Mesendoderm (in vitro differentiated cells): ENCODE measurements at regions not wholly inside any gene's neighbourhood (a gene's known extent, or its start where the extent isn't known, plus 50 kb on each side); places are given as distances from the start of the nearest gene placed in this dataset.

ENCODE experiments used
- DNase-seq: peaks from one replicate; pipeline ENCODE4 v3.0.0; 2013
- H2AK5ac ChIP-seq: 2 replicates; pipeline ENCODE4 v1.6.1; 2013; ENCODE audit warnings: low read length, inconsistent platforms
- H2BK120ac ChIP-seq: 2 replicates; pipeline ENCODE4 v1.6.1; 2013; ENCODE audit warnings: low read depth, mild to moderate bottlenecking, low read length, moderate library complexity, mixed read lengths
- H2BK15ac ChIP-seq: replicated peaks from 2 replicates; pipeline ENCODE4 v1.6.1; 2013; ENCODE audit warnings: low read depth, mild to moderate bottlenecking, moderate library complexity
- H2BK5ac ChIP-seq: 2 replicates; pipeline ENCODE4 v1.6.1; 2013; ENCODE audit warnings: low read length, inconsistent platforms
- H3K18ac ChIP-seq: 2 replicates; pipeline ENCODE4 v1.6.1; 2013; ENCODE audit warnings: mild to moderate bottlenecking, low read length, mixed read lengths
- H3K23ac ChIP-seq: one replicate; pipeline ENCODE4 v1.6.1; 2013; ENCODE audit warnings: low read length
- H3K27ac ChIP-seq: 2 replicates; pipeline ENCODE4 v1.5.1; 2013; ENCODE audit warnings: low read depth, mild to moderate bottlenecking, inconsistent platforms, low read length, moderate library complexity
- H3K27me3 ChIP-seq: 2 replicates; pipeline ENCODE4 v1.6.1; 2013; ENCODE audit warnings: low read length, control low read depth, mild to moderate bottlenecking, inconsistent platforms; ENCODE audit not compliant: insufficient read depth, poor library complexity
- H3K36me3 ChIP-seq: 2 replicates; pipeline ENCODE4 v1.6.1; 2013; ENCODE audit warnings: low read length, inconsistent platforms; ENCODE audit not compliant: control insufficient read depth, insufficient read depth
- H3K4ac ChIP-seq: one replicate; pipeline ENCODE4 v1.6.1; 2013; ENCODE audit warnings: low read depth, mild to moderate bottlenecking, low read length, moderate library complexity
- H3K4me1 ChIP-seq: 2 replicates; pipeline ENCODE4 v1.6.1; 2013; ENCODE audit warnings: low read depth, low read length, inconsistent platforms; ENCODE audit not compliant: control insufficient read depth
- H3K4me2 ChIP-seq: 2 replicates; pipeline ENCODE4 v1.6.1; 2013; ENCODE audit warnings: low read length
- H3K4me3 ChIP-seq: 2 replicates; pipeline ENCODE4 v1.5.1; 2013; ENCODE audit warnings: mild to moderate bottlenecking, low read length
- H3K56ac ChIP-seq: one replicate; pipeline ENCODE4 v1.6.1; 2013; ENCODE audit warnings: low read length
- H3K79me1 ChIP-seq: 2 replicates; pipeline ENCODE4 v1.6.1; 2013; ENCODE audit warnings: low read length, inconsistent platforms
- H3K79me2 ChIP-seq: 2 replicates; pipeline ENCODE4 v1.6.1; 2013; ENCODE audit warnings: mild to moderate bottlenecking, low read length; ENCODE audit not compliant: control insufficient read depth, insufficient read depth
- H3K9ac ChIP-seq: 2 replicates; pipeline ENCODE4 v1.6.1; 2013; ENCODE audit warnings: low read length, inconsistent platforms
- H4K5ac ChIP-seq: one replicate; pipeline ENCODE4 v1.6.1; 2013; ENCODE audit warnings: low read length
- H4K8ac ChIP-seq: one replicate; pipeline ENCODE4 v1.6.1; 2013; ENCODE audit warnings: low read depth, mild to moderate bottlenecking, control low read depth, low read length, moderate library complexity
- WGBS: extraction: QIAGEN DNeasy Blood & Tissue Kit; methylation state at CpG from one replicate; pipeline ENCODE4 v1.1.7; 2013; ENCODE audit warnings: low lambda C conversion rate, missing lambda C conversion rate; ENCODE audit not compliant: insufficient coverage; ENCODE audit errors: extremely low coverage; 5-methylcytosine and 5-hydroxymethylcytosine counted together

DNA sequence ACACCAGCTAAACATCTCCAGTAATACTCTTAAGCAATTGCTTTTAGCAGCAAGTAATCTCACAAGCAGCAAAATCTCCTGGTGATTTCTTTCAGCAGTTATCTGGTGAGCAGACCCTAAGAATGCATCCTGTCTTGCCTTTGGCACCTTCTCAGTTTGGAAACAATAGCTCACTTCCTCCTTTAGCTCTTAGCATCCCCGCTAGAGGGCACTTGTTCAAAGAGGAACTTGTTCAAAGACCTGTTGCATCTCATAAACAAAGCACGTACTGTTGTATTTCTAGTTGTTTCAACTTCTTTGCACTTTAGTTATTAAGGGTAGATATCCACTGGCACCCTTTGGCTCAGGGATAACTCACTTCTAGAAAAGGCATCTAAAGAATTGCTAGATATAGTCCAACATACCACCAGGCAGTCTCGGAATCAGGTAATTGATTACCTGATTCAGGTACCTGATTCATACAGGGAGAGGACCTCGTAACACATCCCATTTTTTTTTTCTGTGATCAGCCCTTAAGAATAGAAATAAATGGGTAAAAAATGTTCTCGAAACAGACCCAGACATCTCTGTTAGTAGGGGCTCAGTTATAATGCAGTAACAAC, 81.9 kb upstream of the QRFPR start:
- no peak overlapping the region for H3K9ac ChIP-seq
- H3K4me3 ChIP-seq: no peak overlapping the region
- H3K18ac ChIP-seq: no peak overlapping the region
- no peaks in the 10 kb centered on the region for H3K36me3 ChIP-seq
- H3K79me2 ChIP-seq: no peaks in the 10 kb centered on the region
- H3K56ac ChIP-seq: no peak overlapping the region
- no peak overlapping the region for H2AK5ac ChIP-seq
- H3K23ac ChIP-seq: no peak overlapping the region
- H4K8ac ChIP-seq: no peak overlapping the region
- H2BK15ac ChIP-seq: no peak overlapping the region
- no peak overlapping the region for H2BK120ac ChIP-seq
- no peaks in the 10 kb centered on the region for H3K27me3 ChIP-seq
- H3K4ac ChIP-seq: no peak overlapping the region
- H3K4me2 ChIP-seq: no peak overlapping the region
- no peak overlapping the region for H4K5ac ChIP-seq
- no CpG with 5 or more reads among the region's 5 CpGs for WGBS
- H3K79me1 ChIP-seq: no peaks in the 10 kb centered on the region
- peak; percentile 95 for DNase-seq
- no peak overlapping the region for H2BK5ac ChIP-seq
- no peaks in the 10 kb centered on the region for H3K4me1 ChIP-seq
- H3K27ac ChIP-seq: no peak overlapping the region

DNA sequence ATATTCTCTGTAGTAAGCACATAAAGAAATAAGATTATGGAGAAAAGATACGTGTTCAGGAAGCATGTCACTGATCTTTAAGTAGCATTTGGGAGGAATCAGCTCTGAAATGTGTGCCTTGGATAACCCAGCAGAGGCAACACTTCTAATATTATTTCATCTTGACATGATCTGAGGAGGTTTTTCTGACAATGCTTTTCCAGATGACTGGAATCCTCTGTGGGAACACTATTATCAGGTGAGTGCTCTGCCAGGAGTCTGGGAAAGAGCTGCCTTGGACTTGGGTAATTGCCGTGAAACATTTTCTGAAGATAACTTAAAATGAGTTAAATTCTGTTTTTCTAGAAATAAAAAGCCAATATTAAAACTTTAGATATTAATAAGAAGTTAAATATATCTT, 78.2 kb upstream of the QRFPR start:
- no peak overlapping the region for H3K56ac ChIP-seq
- no peak overlapping the region for H3K18ac ChIP-seq
- H3K36me3 ChIP-seq: no peaks in the 10 kb centered on the region
- no peak overlapping the region for H3K4me2 ChIP-seq
- H3K79me2 ChIP-seq: no peaks in the 10 kb centered on the region
- no peaks in the 10 kb centered on the region for H3K27me3 ChIP-seq
- H2BK120ac ChIP-seq: no peak overlapping the region
- H2BK5ac ChIP-seq: no peak overlapping the region
- no peak overlapping the region for H3K4ac ChIP-seq
- no peak overlapping the region for H4K8ac ChIP-seq
- no peaks in the 10 kb centered on the region for H3K79me1 ChIP-seq
- DNase-seq: no peak
- no peak overlapping the region for H3K27ac ChIP-seq
- no CpG with 5 or more reads among the region's 2 CpGs for WGBS
- H2AK5ac ChIP-seq: no peak overlapping the region
- no peak overlapping the region for H3K23ac ChIP-seq
- no peak overlapping the region for H4K5ac ChIP-seq
- no peak overlapping the region for H3K9ac ChIP-seq
- H3K4me3 ChIP-seq: no peak overlapping the region
- H3K4me1 ChIP-seq: peaks cover 2% of the 10 kb centered on the region
- H2BK15ac ChIP-seq: no peak overlapping the region

DNA sequence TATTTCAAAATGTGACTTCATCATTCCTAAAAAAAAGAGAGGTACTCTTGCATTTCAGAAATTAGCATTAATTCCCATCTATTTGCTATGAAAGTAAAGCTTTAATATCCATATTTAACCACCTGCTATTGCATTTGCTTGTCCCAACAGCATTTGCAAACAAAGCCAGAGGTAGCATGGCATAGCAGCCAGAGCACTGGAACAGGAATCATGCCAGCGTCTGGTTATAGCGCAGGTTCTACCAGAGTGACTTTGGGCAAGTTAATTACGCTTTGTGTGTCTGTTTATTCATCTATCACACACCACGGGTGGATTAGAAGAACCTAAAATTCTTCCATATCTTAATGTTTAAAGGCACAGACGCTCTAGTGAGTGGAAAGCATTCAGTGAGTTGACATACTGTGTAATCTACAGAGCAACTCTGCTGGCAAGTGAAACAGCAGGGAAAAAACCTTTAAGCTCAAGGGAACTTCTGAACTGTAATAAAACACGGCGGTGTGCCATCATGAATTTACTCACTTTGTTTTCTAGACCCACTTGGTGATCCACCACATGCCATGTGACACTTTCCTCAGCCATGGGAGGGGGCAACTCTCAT, 76.6 kb upstream of the QRFPR start:
- WGBS: no CpG with 5 or more reads among the region's 7 CpGs
- Histone ChIP-seq H3K36me3 (no peaks in the 10 kb centered on the region), H3K27me3 (no peaks in the 10 kb centered on the region)

DNA sequence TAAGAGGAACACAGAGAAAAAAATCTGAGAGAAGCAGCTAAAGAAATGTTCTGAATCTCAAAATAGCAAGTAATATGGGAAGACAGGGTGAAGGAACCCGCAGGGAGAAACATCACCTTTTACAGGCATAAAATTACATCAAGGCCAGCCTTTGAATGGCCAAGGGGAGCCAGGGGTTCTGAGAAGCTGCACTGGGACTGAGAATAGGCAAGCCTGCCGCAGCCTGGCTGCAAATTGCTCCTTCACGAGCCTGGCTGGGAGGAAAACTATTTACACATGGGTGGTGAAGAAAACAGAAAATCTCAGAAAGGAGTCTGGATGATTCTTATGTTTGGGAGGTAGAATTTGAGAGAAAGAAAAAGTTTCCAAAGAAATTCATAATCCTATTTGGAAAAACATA, 74.5 kb upstream of the QRFPR start:
- Histone ChIP-seq H2BK120ac (no peak overlapping the region), H2BK5ac (no peak overlapping the region), H3K4me2 (no peak overlapping the region), H3K56ac (no peak overlapping the region), H3K4me1 (peaks cover 2% of the 10 kb centered on the region), H2BK15ac (no peak overlapping the region), H4K8ac (no peak overlapping the region), H3K23ac (no peak overlapping the region), H3K27me3 (no peaks in the 10 kb centered on the region), H3K4ac (no peak overlapping the region), H2AK5ac (no peak overlapping the region), H3K4me3 (no peak overlapping the region), H3K79me1 (no peaks in the 10 kb centered on the region), H3K27ac (no peak overlapping the region), H4K5ac (no peak overlapping the region), H3K18ac (peak overlapping the region; percentile 22), H3K9ac (no peak overlapping the region), H3K79me2 (no peaks in the 10 kb centered on the region), H3K36me3 (no peaks in the 10 kb centered on the region)
- WGBS: no CpG with 5 or more reads among the region's 3 CpGs
- DNase-seq: no peak

More for the DNA sequence above, 76.6 kb upstream of the QRFPR start:
- H2BK5ac ChIP-seq: no peak overlapping the region
- no peaks in the 10 kb centered on the region for H3K79me1 ChIP-seq
- peaks cover 2% of the 10 kb centered on the region for H3K4me1 ChIP-seq
- no peak overlapping the region for H4K8ac ChIP-seq
- no peak for DNase-seq
- H2BK15ac ChIP-seq: no peak overlapping the region
- H3K79me2 ChIP-seq: no peaks in the 10 kb centered on the region
- no peak overlapping the region for H3K4me3 ChIP-seq
- H3K56ac ChIP-seq: no peak overlapping the region
- H3K27ac ChIP-seq: no peak overlapping the region
- no peak overlapping the region for H3K23ac ChIP-seq
- no peak overlapping the region for H3K18ac ChIP-seq
- H2AK5ac ChIP-seq: no peak overlapping the region
- no peak overlapping the region for H3K9ac ChIP-seq
- no peak overlapping the region for H2BK120ac ChIP-seq
- H3K4me2 ChIP-seq: no peak overlapping the region
- H3K4ac ChIP-seq: no peak overlapping the region
- H4K5ac ChIP-seq: no peak overlapping the region

DNA sequence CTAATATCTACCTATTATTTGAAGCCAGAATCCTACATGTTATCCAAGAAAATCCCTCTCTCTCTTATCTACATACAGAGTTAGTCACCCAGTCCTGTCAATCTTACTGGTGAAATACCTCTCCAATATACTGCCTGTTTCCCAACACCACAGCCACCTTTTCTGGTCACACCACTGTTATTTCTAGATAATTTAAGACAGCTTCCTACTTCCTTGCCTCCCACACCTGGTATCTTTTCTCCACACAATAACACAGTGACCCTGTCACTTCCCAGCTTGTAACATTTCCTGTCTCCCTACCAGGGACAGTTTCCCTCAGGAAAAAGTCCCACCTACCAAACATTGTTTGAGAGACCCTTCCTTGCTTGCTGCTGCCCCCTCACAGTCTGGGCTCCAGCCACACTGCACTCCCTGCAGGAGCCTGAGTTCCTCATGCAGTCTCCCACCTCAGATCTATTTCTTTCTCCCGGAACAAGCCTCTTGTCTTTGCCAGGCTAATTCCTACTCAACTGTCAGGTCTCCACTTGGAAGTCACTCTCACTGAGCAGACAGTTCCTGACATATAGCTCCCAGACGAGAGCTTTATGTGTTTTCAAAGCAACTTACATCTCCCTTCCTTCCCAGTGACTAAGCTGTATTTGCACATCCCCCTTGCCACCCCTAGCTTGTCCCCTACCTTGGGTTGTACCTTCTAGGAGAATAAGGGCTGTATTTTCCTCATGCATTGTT, 73.6 kb upstream of the QRFPR start:
- WGBS: no CpG with 5 or more reads among the region's 2 CpGs
- Histone ChIP-seq H2AK5ac (no peak overlapping the region), H4K8ac (no peak overlapping the region), H4K5ac (no peak overlapping the region), H3K4me1 (peaks cover 2% of the 10 kb centered on the region), H3K4ac (no peak overlapping the region), H3K79me2 (no peaks in the 10 kb centered on the region), H3K27ac (no peak overlapping the region), H3K4me2 (no peak overlapping the region), H3K27me3 (no peaks in the 10 kb centered on the region), H2BK120ac (no peak overlapping the region), H3K36me3 (no peaks in the 10 kb centered on the region), H3K23ac (no peak overlapping the region), H3K4me3 (no peak overlapping the region), H3K79me1 (no peaks in the 10 kb centered on the region), H2BK15ac (no peak overlapping the region), H3K9ac (no peak overlapping the region), H3K56ac (peak overlapping the region; percentile 10), H2BK5ac (no peak overlapping the region), H3K18ac (peak overlapping the region; percentile 6)
- peak; percentile 71 for DNase-seq
